H1 (cell line): ENCODE measurements at regions not wholly inside any gene's neighbourhood (a gene's known extent, or its start where the extent isn't known, plus 50 kb on each side); places are given as distances from the start of the nearest gene placed in this dataset.

Source experiments
- CTCF ChIA-PET: fragments of 300-600 bp; sonication (Branson Sonifier 250); formaldehyde crosslinking; loops from one replicate; lab custom pipeline; 2021; ENCODE audit not compliant: partially characterized antibody; lab: Charles Lee
- POLR2A ChIA-PET: fragments of 300-600 bp; sonication (Branson Sonifier 250); formaldehyde crosslinking; loops from one replicate; lab custom pipeline; 2021; ENCODE audit warnings: inconsistent platforms; ENCODE audit not compliant: partially characterized antibody; lab: Charles Lee
- DNase-seq, 2 experiments: peaks; one replicate each; pipeline versions ENCODE4 v3.0.0 to v3.0.0-alpha.2; 2010 to 2022; ENCODE audit warnings: low spot score in 2 of 2, low read depth in 1 of 2, mixed read lengths in 1 of 2
- FAIRE-seq: peaks from 2 replicates; lab custom pipeline; 2011; peaks lifted over from hg19 to GRCh38; lab: Jason Lieb, UNC
- H2AFZ ChIP-seq: 2 replicates; pipeline ENCODE4 v1.8.1; 2012; ENCODE audit warnings: low read length, inconsistent platforms
- H2AK5ac ChIP-seq: 2 replicates; pipeline ENCODE4 v1.6.1; 2013; ENCODE audit warnings: low read depth, low read length
- H2BK120ac ChIP-seq: replicated peaks from 2 replicates; pipeline ENCODE3; 2013; ENCODE audit warnings: low read depth, low read length, inconsistent platforms
- H2BK12ac ChIP-seq: 2 replicates; pipeline ENCODE4 v1.6.1; 2013; ENCODE audit warnings: low read depth, low read length
- H2BK15ac ChIP-seq: 2 replicates; pipeline ENCODE4 v1.6.1; 2013; ENCODE audit warnings: low read length
- H2BK20ac ChIP-seq: 2 replicates; pipeline ENCODE4 v1.6.1; 2013; ENCODE audit warnings: low read length
- H2BK5ac ChIP-seq: 2 replicates; pipeline ENCODE4 v1.6.1; 2013; ENCODE audit warnings: low read depth, low read length
- H3K14ac ChIP-seq: 2 replicates; pipeline ENCODE4 v1.6.1; 2013; ENCODE audit warnings: inconsistent platforms; ENCODE audit not compliant: insufficient read length
- H3K18ac ChIP-seq: 2 replicates; pipeline ENCODE4 v1.6.1; 2013; ENCODE audit warnings: low read length; ENCODE audit errors: extremely low read depth
- H3K23ac ChIP-seq: 2 replicates; pipeline ENCODE4 v1.6.1; 2013; ENCODE audit warnings: inconsistent platforms; ENCODE audit not compliant: insufficient read length
- H3K23me2 ChIP-seq: 2 replicates; pipeline ENCODE4 v1.6.1; 2013; ENCODE audit warnings: low read depth, low read length
- H3K27ac ChIP-seq: 2 replicates; pipeline ENCODE4 v1.6.1; 2011; ENCODE audit warnings: low read depth, low read length, inconsistent platforms
- H3K27me3 ChIP-seq, 4 experiments: replicated peaks in 1 of 4; 1 replicate in 1 of 4; 2 replicates in 3 of 4; pipeline versions ENCODE4 v1.6.1 to v1.8.1; 2011 to 2013; ENCODE audit warnings: low read length in 3 of 4, mild to moderate bottlenecking in 3 of 4, inconsistent platforms in 2 of 4, mixed read lengths in 2 of 4, moderate library complexity in 1 of 4; ENCODE audit not compliant: control insufficient read depth in 3 of 4, insufficient read depth in 3 of 4; ENCODE audit errors: extremely low read depth in 1 of 4
- H3K36me3 ChIP-seq, 4 experiments: 2 replicates each; pipeline versions ENCODE4 v1.6.1 to v1.8.1; 2011 to 2013; ENCODE audit warnings: mild to moderate bottlenecking in 4 of 4, low read length in 3 of 4, moderate library complexity in 2 of 4, control low read depth in 1 of 4, inconsistent platforms in 1 of 4; ENCODE audit not compliant: insufficient read depth in 4 of 4, control insufficient read depth in 2 of 4
- H3K4ac ChIP-seq: replicated peaks from 2 replicates; pipeline ENCODE3; 2013; ENCODE audit warnings: low read length, low read depth, mixed read lengths, inconsistent platforms; ENCODE audit not compliant: insufficient read length
- H3K4me1 ChIP-seq, 4 experiments: replicated peaks in 1 of 4; 1 replicate in 1 of 4; 2 replicates in 3 of 4; pipeline versions ENCODE4 v1.6.1 to v1.8.1; 2011 to 2013; ENCODE audit warnings: low read length in 3 of 4, inconsistent platforms in 2 of 4, mixed read lengths in 1 of 4; ENCODE audit not compliant: insufficient read depth in 4 of 4, control insufficient read depth in 3 of 4
- H3K4me2 ChIP-seq, 2 experiments: 2 replicates each; pipeline versions ENCODE4 v1.6.1 to v1.8.1; 2011 to 2013; ENCODE audit warnings: low read depth in 2 of 2, low read length in 2 of 2, control low read depth in 1 of 2, inconsistent platforms in 1 of 2, mild to moderate bottlenecking in 1 of 2; ENCODE audit not compliant: insufficient read depth in 1 of 2
- H3K4me3 ChIP-seq, 4 experiments: fragments of 200-600, 300-600 bp in 1 of 4; sonication (generic), shearing (Covaris generic), sonication (Bioruptor Twin) in 1 of 4; 2 replicates each; pipeline versions ENCODE4 v1.5.1 to v1.8.1; 2011 to 2016; ENCODE audit warnings: low read length in 4 of 4, low read depth in 3 of 4, control low read depth in 2 of 4, inconsistent platforms in 2 of 4, mild to moderate bottlenecking in 2 of 4, mixed read lengths in 1 of 4, moderate library complexity in 1 of 4; ENCODE audit not compliant: insufficient read depth in 2 of 4; ENCODE audit errors: extremely low read depth in 1 of 4
- H3K56ac ChIP-seq: replicated peaks from 2 replicates; pipeline ENCODE3; 2013; ENCODE audit warnings: low read depth, mild to moderate bottlenecking, mixed read lengths, low read length, inconsistent platforms; ENCODE audit not compliant: insufficient read length
- H3K79me1 ChIP-seq: 2 replicates; pipeline ENCODE4 v1.6.1; 2013; ENCODE audit warnings: low read depth, low read length, control low read depth
- H3K79me2 ChIP-seq, 2 experiments: 2 replicates each; pipeline versions ENCODE4 v1.6.1 to v1.8.1; 2012 to 2013; ENCODE audit warnings: low read length in 2 of 2, mild to moderate bottlenecking in 2 of 2, inconsistent platforms in 1 of 2; ENCODE audit not compliant: insufficient read depth in 2 of 2, control insufficient read depth in 1 of 2
- H3K9ac ChIP-seq, 4 experiments: replicated peaks in 1 of 4; 1 replicate in 1 of 4; 2 replicates in 3 of 4; pipeline versions ENCODE4 v1.6.1 to v1.8.1; 2011 to 2013; ENCODE audit warnings: low read depth in 3 of 4, low read length in 3 of 4, control low read depth in 2 of 4, mild to moderate bottlenecking in 2 of 4, moderate library complexity in 2 of 4, inconsistent platforms in 1 of 4; ENCODE audit errors: extremely low read depth in 1 of 4
- H3K9me3 ChIP-seq, 2 experiments: 2 replicates each; pipeline versions ENCODE4 v1.6.1 to v1.8.1; 2012 to 2013; ENCODE audit warnings: mild to moderate bottlenecking in 2 of 2, moderate library complexity in 2 of 2, control low read depth in 1 of 2, inconsistent platforms in 1 of 2, low read depth in 1 of 2, low read length in 1 of 2, mixed read lengths in 1 of 2; ENCODE audit not compliant: insufficient read depth in 2 of 2
- H4K20me1 ChIP-seq, 2 experiments: replicated peaks in 1 of 2; 2 replicates each; pipeline versions ENCODE3 to v1.8.1; 2011 to 2013; ENCODE audit warnings: inconsistent platforms in 2 of 2, low read length in 2 of 2, mild to moderate bottlenecking in 1 of 2; ENCODE audit not compliant: insufficient read depth in 2 of 2, control insufficient read depth in 1 of 2
- H4K5ac ChIP-seq: 2 replicates; pipeline ENCODE4 v1.6.1; 2013; ENCODE audit warnings: low read length, low read depth, mixed read lengths, inconsistent platforms; ENCODE audit not compliant: insufficient read length
- H4K8ac ChIP-seq: 2 replicates; pipeline ENCODE4 v1.8.0; 2013; ENCODE audit warnings: mild to moderate bottlenecking, moderate library complexity, low read length, inconsistent platforms; ENCODE audit not compliant: insufficient read depth; ENCODE audit errors: extremely low read depth
- H4K91ac ChIP-seq: replicated peaks from 2 replicates; pipeline ENCODE3; 2013; ENCODE audit warnings: low read length, mixed read lengths, inconsistent platforms; ENCODE audit not compliant: insufficient read length
- CBX8 ChIP-seq: fragments of 300-800, 300-1000 bp; sonication (generic); IDR thresholded peaks from 2 replicates; pipeline ENCODE4 v1.7.1; 2016; ENCODE audit warnings: low read depth, low read length, borderline replicate concordance
- EGR1 ChIP-seq: IDR thresholded peaks from 2 replicates; pipeline ENCODE4 v1.6.1; 2011; ENCODE audit warnings: low read depth, low read length, borderline replicate concordance
- EP300 ChIP-seq, 2 experiments: IDR thresholded peaks; 1 replicate in 1 of 2; 2 replicates in 1 of 2; pipeline ENCODE4 v1.6.1; 2011 to 2012; ENCODE audit warnings: low read depth in 2 of 2, low read length in 2 of 2, mild to moderate bottlenecking in 2 of 2, borderline replicate concordance in 1 of 2, inconsistent platforms in 1 of 2, moderate library complexity in 1 of 2
- HDAC6 ChIP-seq: IDR thresholded peaks from one replicate; pipeline ENCODE4 v1.7.1; 2012; ENCODE audit warnings: low read depth, mild to moderate bottlenecking, inconsistent platforms, low read length, moderate library complexity
- JUND ChIP-seq: IDR thresholded peaks from 2 replicates; pipeline ENCODE4 v1.6.1; 2011; ENCODE audit warnings: mild to moderate bottlenecking, improper control_type of control experiment, low read length
- KDM5A ChIP-seq: fragments of 200-600 bp; IDR thresholded peaks from 2 replicates; pipeline ENCODE4 v1.7.1; 2012; ENCODE audit warnings: mild to moderate bottlenecking, low read length, inconsistent platforms, mixed read lengths
- MAX ChIP-seq: IDR thresholded peaks from 2 replicates; pipeline ENCODE4 v1.6.1; 2012; ENCODE audit warnings: inconsistent platforms
- RBBP5 ChIP-seq: IDR thresholded peaks from 2 replicates; pipeline ENCODE4 v1.7.1; 2012; ENCODE audit warnings: low read depth, mild to moderate bottlenecking, inconsistent platforms, low read length, moderate library complexity, borderline replicate concordance
- SIRT6 ChIP-seq: IDR thresholded peaks from one replicate; pipeline ENCODE4 v1.7.1; 2012; ENCODE audit warnings: low read length, inconsistent platforms
- SIX5 ChIP-seq: IDR thresholded peaks from 2 replicates; pipeline ENCODE4 v1.6.1; 2011; ENCODE audit warnings: mild to moderate bottlenecking, low read depth, low read length
- SRF ChIP-seq: IDR thresholded peaks from 2 replicates; pipeline ENCODE4 v1.6.1; 2011; ENCODE audit warnings: mild to moderate bottlenecking, low read depth, low read length, moderate library complexity
- SUZ12 ChIP-seq: fragments of 200-600 bp; sonication (generic); IDR thresholded peaks from 2 replicates; pipeline ENCODE4 v1.6.1; 2012; ENCODE audit warnings: mild to moderate bottlenecking, inconsistent platforms, low read length, moderate library complexity, mixed read lengths
- YY1 ChIP-seq: IDR thresholded peaks from 2 replicates; pipeline ENCODE4 v1.6.1; 2011; ENCODE audit warnings: low read depth, mild to moderate bottlenecking, low read length
- ZNF274 ChIP-seq: IDR thresholded peaks from 2 replicates; pipeline ENCODE4 v1.7.0; 2012; ENCODE audit warnings: low read length, borderline replicate concordance; ENCODE audit errors: extremely low read depth
- WGBS, 2 experiments: shearing (Covaris generic) in 1 of 2; methylation state at CpG; one replicate each; pipeline versions ENCODE4 v1.1.6 to v1.1.7; 2013 to 2015; ENCODE audit warnings: low lambda C conversion rate in 2 of 2, mixed read lengths in 2 of 2, inconsistent platforms in 1 of 2, low coverage in 1 of 2, missing lambda C conversion rate in 1 of 2; ENCODE audit not compliant: insufficient replicate concordance in 2 of 2, insufficient coverage in 1 of 2, insufficient read length in 1 of 2; ENCODE audit errors: extremely low coverage in 1 of 2, missing lambda C conversion rate in 1 of 2; 5-methylcytosine and 5-hydroxymethylcytosine counted together

- H2BK120ac ChIP-seq = no peak overlapping the region
- H3K9me3 ChIP-seq = no peaks in the 10 kb centered on the region
- H3K36me3 ChIP-seq = no peaks in the 10 kb centered on the region
- TF ChIP-seq SRF = no peak
- TF ChIP-seq RBBP5 = no peak
- TF ChIP-seq SUZ12 = no peak
- TF ChIP-seq SIRT6 = no peak
- TF ChIP-seq KDM5A = no peak
- TF ChIP-seq ZNF274 = no peak
- TF ChIP-seq SIX5 = no peak
- TF ChIP-seq JUND = no peak
- no peak for TF ChIP-seq CBX8
- TF ChIP-seq EP300 (IDR thresholded peaks at IDR 0.05; ENCODE audit: borderline replicate concordance in 1 of 2, low read depth in 2 of 2, low read length in 2 of 2) = no peak
- TF ChIP-seq EGR1 = no peak
- TF ChIP-seq YY1 = no peak
- TF ChIP-seq MAX = no peak
- no peak for TF ChIP-seq HDAC6
- H3K4me2 ChIP-seq = no peak overlapping the region
- no peak overlapping the region for H2BK5ac ChIP-seq
- no peak overlapping the region for H2AFZ ChIP-seq
- no peak overlapping the region for H3K18ac ChIP-seq
- ChIA-PET CTCF (no interaction called here), POLR2A (no interaction called here)
- no peak overlapping the region for H3K14ac ChIP-seq
- no peaks in the 10 kb centered on the region for H4K20me1 ChIP-seq
- no peak overlapping the region for H3K27ac ChIP-seq
- no peak overlapping the region for H4K8ac ChIP-seq
- no peak overlapping the region for H3K4me3 ChIP-seq
- H3K4ac ChIP-seq = no peak overlapping the region
- H4K5ac ChIP-seq = no peak overlapping the region
- H3K56ac ChIP-seq = no peak overlapping the region
- no peak overlapping the region for H4K91ac ChIP-seq
- FAIRE-seq = no peak
- H3K79me1 ChIP-seq = no peaks in the 10 kb centered on the region
- H3K4me1 ChIP-seq = no peaks in the 10 kb centered on the region
- H3K79me2 ChIP-seq = no peaks in the 10 kb centered on the region
- WGBS, 2 experiments = 96% methylated on average over 1 of the region's 1 CpG; no CpG with 5 or more reads in 1 of the 2 experiments
- H2AK5ac ChIP-seq = no peak overlapping the region
- no peaks in the 10 kb centered on the region for H3K23me2 ChIP-seq
- no peak overlapping the region for H2BK12ac ChIP-seq
- no peak overlapping the region for H2BK15ac ChIP-seq
- H2BK20ac ChIP-seq = no peak overlapping the region
- H3K27me3 ChIP-seq = no peaks in the 10 kb centered on the region
- DNase-seq = no peak
- H3K9ac ChIP-seq = no peak overlapping the region
- H3K23ac ChIP-seq = no peak overlapping the region
These were observed 327.4 kb downstream of the KCTD8 start for GRCh38 chr4:44121210-44121609.
